HepG2 (cell line): ENCODE measurements at regions not wholly inside any gene's neighbourhood (a gene's known extent, or its start where the extent isn't known, plus 50 kb on each side); places are given as distances from the start of the nearest gene placed in this dataset.

ENCODE experiments used
- ARHGAP35 ChIP-seq: sonication (generic); formaldehyde crosslinking; IDR thresholded peaks from 2 replicates; pipeline ENCODE4 v1.9.0; 2022; ENCODE audit warnings: mild to moderate bottlenecking, inconsistent platforms, moderate library complexity, missing genetic modification reagents, borderline replicate concordance
- ESRRA ChIP-seq: sonication (generic); formaldehyde crosslinking; IDR thresholded peaks from 2 replicates; pipeline ENCODE4 v1.5.1; 2020; ENCODE audit warnings: mild to moderate bottlenecking, low read depth, missing genetic modification reagents
- FOXO4 ChIP-seq: sonication (generic); formaldehyde crosslinking; conservative IDR thresholded peaks from 2 replicates; pipeline ENCODE4 v1.8.1; 2023; ENCODE audit warnings: missing genetic modification reagents

DNA sequence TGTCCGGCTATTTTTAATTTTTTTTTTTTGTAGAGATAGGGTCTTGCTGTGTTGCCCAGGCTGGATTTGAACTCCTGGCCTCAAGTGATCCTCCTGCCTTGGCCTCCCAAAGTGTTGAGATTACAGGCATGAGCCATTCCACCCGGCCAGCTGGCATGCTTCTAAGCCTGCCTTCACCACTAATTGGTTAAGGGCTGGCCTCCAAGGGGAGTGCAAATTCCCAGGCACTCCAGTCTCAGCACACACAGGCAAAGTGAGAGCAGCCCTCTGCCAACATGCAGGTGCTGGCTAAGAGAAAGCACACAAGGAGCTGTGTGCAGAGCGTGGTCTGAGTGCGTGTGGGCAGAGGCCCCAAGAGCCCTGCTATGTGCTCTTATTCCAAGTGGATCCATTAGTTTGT, 149.8 kb upstream of the HS3ST2 start:
- TF ChIP-seq FOXO4 (CRISPR knock-in tag) (no peak), ARHGAP35 (CRISPR knock-in tag) (no peak), ESRRA (CRISPR knock-in tag) (no peak)
